ENCODE measurements at regions not wholly inside any gene's neighbourhood (a gene's known extent, or its start where the extent isn't known, plus 50 kb on each side); places are given as distances from the start of the nearest gene placed in this dataset.

DNA sequence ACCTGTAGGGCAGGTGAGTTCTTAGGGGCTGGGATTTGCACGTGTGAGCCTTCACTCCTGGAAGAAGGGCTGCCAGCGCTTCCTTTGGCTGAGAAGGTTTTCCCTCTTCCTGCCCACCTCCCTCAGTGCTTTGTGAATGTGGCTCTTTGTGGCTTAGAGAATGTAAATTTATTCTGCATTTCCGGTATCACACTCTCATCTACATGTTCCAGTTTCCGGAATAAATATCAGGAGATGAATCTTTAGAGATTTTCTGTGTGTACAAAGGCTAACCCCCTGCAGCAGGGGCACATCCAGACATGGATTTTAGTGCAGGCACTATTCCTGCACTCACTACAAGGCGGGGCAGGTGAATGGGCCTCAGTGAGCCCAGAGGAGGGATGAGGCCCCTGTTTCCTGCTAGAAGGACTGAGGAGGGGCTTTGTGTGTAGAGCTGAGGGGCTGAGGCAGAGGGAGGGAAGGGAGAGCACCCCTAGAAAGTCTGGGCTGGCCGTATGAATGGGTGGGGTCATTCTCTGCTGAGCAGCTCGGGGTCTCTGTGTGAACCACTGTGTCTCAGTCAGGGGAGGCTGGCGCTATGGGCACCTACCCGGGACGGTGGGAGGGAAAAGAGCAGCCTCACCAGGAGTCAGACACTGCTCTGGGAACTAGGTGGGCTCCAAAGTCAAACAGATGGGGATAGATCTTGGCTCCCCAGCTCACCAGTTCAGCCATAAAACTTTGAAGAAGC lies 207.5 kb downstream of the MATN1 start:
- Mint-ChIP-seq H3K27me3 (peaks cover 7% of the 10 kb centered on the region), H3K4me3 (ENCODE audit: low read depth) (no peak overlapping the region), H3K9me3 (ENCODE audit: low read depth) (no peaks in the 10 kb centered on the region), H3K4me1 (ENCODE audit: low read depth) (no peaks in the 10 kb centered on the region), H3K36me3 (ENCODE audit: insufficient read depth) (no peaks in the 10 kb centered on the region), H3K27ac (no peak overlapping the region)
- TF ChIP-seq, protein P1, sequence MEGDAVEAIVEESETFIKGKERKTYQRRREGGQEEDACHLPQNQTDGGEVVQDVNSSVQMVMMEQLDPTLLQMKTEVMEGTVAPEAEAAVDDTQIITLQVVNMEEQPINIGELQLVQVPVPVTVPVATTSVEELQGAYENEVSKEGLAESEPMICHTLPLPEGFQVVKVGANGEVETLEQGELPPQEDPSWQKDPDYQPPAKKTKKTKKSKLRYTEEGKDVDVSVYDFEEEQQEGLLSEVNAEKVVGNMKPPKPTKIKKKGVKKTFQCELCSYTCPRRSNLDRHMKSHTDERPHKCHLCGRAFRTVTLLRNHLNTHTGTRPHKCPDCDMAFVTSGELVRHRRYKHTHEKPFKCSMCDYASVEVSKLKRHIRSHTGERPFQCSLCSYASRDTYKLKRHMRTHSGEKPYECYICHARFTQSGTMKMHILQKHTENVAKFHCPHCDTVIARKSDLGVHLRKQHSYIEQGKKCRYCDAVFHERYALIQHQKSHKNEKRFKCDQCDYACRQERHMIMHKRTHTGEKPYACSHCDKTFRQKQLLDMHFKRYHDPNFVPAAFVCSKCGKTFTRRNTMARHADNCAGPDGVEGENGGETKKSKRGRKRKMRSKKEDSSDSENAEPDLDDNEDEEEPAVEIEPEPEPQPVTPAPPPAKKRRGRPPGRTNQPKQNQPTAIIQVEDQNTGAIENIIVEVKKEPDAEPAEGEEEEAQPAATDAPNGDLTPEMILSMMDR (IDR thresholded peaks at IDR 0.05; ENCODE audit: unreplicated experiment) = no peak
- DNase-seq (ENCODE audit: low spot score, unreplicated experiment) = peak; percentile 5

DNA sequence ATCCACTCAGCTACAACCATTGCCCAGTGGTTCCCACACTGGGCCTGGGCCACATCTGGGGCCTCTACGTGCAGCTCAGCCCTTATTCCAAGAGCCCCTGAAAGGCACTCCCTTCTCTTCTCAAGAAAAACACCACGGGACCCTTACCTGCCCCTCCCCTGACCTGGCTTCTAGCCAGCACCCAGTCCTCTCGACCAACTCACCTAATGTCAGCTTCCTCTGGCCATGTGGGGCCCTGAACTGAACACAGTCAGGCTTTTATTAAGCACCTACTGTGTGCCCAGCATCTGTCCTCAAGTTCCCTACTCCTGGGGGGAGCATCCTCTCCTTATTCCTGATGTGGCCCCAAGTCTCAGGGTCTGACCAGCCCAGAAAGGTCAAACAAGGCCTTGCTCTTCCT lies 208.4 kb downstream of the MATN1 start:
- no peak overlapping the region for H3K4me3 Mint-ChIP-seq (ENCODE audit: low read depth)
- H3K27ac Mint-ChIP-seq = no peak overlapping the region
- TF ChIP-seq, protein P1 (IDR thresholded peaks at IDR 0.05; ENCODE audit: unreplicated experiment) = no peak
- no peaks in the 10 kb centered on the region for H3K36me3 Mint-ChIP-seq (ENCODE audit: insufficient read depth)
- H3K9me3 Mint-ChIP-seq (ENCODE audit: low read depth) = no peaks in the 10 kb centered on the region
- no peaks in the 10 kb centered on the region for H3K4me1 Mint-ChIP-seq (ENCODE audit: low read depth)
- DNase-seq (ENCODE audit: low spot score, unreplicated experiment) = peak; percentile 4
- peaks cover 3% of the 10 kb centered on the region for H3K27me3 Mint-ChIP-seq

DNA sequence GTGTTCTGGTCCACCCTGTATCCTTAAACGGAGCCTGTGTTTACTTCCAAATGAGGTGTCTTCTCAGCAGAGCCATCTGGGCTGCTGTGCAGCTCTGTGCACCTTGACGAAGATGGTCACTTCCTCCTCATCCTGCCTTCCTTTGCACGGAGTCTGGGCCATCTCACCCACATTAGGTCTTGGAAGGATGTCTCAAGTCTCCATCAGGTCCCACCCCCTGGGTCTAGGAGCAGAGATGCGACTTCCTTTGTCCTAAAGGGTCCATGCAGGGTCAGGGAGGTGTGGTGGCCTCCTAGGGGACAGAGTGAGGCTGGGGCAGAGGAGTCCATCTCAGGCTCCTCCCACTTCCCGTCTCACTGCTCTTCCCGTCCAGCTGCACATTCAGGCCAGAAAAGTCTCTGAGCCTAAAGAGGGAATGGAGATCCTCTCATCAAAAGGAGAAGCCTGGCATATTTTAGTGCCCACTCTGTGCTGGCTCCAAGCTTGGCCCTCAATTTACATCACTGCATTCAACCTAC lies 209.2 kb downstream of the MATN1 start:
- no peak overlapping the region for H3K27ac Mint-ChIP-seq
- DNase-seq (ENCODE audit: low spot score, unreplicated experiment) = peak; percentile 5
- no peaks in the 10 kb centered on the region for H3K9me3 Mint-ChIP-seq (ENCODE audit: low read depth)
- H3K4me3 Mint-ChIP-seq (ENCODE audit: low read depth) = no peak overlapping the region
- H3K4me1 Mint-ChIP-seq (ENCODE audit: low read depth) = no peaks in the 10 kb centered on the region
- H3K27me3 Mint-ChIP-seq = peaks cover 5% of the 10 kb centered on the region
- TF ChIP-seq, protein P1 (IDR thresholded peaks at IDR 0.05; ENCODE audit: unreplicated experiment) = no peak
- no peaks in the 10 kb centered on the region for H3K36me3 Mint-ChIP-seq (ENCODE audit: insufficient read depth)

DNA sequence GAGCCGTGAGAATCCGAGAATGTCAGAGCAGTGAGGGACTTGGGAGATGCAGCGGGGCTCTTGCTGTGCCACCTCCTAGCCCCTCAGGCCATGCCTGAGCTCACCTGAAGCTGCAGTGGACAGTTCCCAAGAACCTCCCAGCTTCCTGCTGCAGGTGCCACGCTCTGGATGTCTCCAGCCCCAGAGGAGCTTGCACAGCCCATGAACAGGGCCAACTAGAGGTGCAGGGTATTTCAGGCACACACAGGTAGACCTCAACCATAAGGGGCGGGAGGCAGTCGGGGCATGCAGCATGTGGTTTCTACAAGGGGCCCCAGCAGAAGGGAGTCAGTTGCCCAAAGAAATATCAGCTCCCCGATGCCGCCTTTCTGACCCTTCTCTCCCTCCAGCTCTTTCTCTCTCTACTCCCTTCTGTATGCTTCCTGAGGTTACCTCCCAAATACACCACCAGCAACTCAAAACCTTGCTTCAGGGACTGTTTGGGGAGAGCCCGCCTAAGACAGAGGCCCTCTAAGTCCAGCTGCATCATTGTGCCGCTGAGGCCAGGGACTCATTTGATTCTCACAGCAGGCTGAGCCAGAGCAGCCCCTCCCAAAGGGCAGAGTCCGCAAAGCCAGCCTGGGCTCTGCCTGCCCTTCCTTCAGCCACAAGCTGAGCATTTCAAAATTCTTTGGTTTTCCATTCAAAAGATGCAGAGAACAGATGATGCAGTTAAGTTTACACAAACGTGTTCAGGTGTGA lies 209.8 kb downstream of the MATN1 start:
- H3K9me3 Mint-ChIP-seq (ENCODE audit: low read depth) = no peaks in the 10 kb centered on the region

DNA sequence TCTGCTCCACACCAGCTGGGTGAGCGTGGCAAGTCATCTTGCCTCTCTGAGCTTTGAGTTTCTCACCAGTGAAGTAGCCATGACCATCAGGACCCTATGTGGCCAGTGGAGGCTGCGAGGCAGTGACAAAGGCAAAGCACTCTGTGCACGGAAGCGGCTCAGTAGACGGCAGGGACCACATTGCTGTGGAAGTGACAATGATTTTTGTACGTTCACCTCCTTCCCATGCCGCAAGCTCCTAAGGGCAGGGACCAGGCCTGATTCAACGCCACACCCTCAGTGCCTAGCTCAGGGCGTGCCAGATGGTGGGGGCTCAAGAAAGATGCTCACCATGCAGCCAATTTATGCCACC lies 210.5 kb downstream of the MATN1 start:
- H3K27ac Mint-ChIP-seq = no peak overlapping the region
- TF ChIP-seq, protein P1 (IDR thresholded peaks at IDR 0.05; ENCODE audit: unreplicated experiment) = no peak
- H3K36me3 Mint-ChIP-seq (ENCODE audit: insufficient read depth) = no peaks in the 10 kb centered on the region
- no peaks in the 10 kb centered on the region for H3K9me3 Mint-ChIP-seq (ENCODE audit: low read depth)
- no peaks in the 10 kb centered on the region for H3K4me1 Mint-ChIP-seq (ENCODE audit: low read depth)
- H3K4me3 Mint-ChIP-seq (ENCODE audit: low read depth) = no peak overlapping the region
- H3K27me3 Mint-ChIP-seq = peaks cover 13% of the 10 kb centered on the region
- DNase-seq (ENCODE audit: low spot score, unreplicated experiment) = no peak

More for the DNA sequence above, 209.8 kb downstream of the MATN1 start:
- peaks cover 8% of the 10 kb centered on the region for H3K27me3 Mint-ChIP-seq
- H3K36me3 Mint-ChIP-seq (ENCODE audit: insufficient read depth) = no peaks in the 10 kb centered on the region
- TF ChIP-seq, protein P1 (IDR thresholded peaks at IDR 0.05; ENCODE audit: unreplicated experiment) = no peak
- peak; percentile 8 for DNase-seq (ENCODE audit: low spot score, unreplicated experiment)
- no peaks in the 10 kb centered on the region for H3K4me1 Mint-ChIP-seq (ENCODE audit: low read depth)
- no peak overlapping the region for H3K27ac Mint-ChIP-seq
- H3K4me3 Mint-ChIP-seq (ENCODE audit: low read depth) = no peak overlapping the region

All from progenitor cell of endocrine pancreas (in vitro differentiated cells).